HG03354 (cell line): ENCODE measurements at regions not wholly inside any gene's neighbourhood (a gene's known extent, or its start where the extent isn't known, plus 50 kb on each side); places are given as distances from the start of the nearest gene placed in this dataset.

Experiments used
- ATAC-seq: cut with Tn5 transposase; IDR thresholded peaks from one replicate; pipeline ENCODE4 v1.9.1; 2021; ENCODE audit warnings: mild to moderate bottlenecking; ENCODE audit not compliant: unreplicated experiment, poor library complexity, severe bottlenecking

DNA sequence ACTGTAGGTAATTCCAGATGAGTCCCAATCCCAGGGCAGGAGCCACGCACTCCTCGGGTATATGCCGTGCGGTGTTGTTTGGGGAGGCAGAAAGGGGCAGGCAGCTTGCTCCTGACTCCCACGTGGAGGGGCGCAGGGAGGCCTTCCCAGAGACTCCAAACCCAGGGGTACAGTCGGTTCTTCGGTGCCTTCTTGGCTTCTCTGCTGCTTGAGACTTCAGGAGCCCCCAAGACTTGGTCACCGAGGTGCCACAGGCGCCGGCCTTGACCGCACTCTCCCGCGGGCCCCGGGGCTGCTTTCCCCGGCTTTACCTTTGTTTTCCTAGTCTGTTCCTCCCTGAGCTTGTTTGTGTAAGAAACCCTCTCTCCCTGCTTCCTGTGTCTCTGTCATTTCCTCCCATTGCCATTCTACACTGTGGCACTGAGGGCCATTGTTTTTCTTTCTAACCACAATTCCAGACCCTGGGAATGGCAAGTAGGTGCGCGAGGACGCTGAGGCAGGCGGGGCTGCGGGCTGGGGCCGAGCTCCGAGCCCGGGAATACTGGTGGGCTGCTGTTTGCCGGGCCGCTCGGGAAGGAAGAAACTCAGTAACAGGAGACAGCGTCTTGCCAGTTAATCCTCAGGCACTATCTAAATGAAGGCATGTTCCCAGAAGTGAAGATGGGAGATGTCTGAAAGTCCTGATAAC, 215.6 kb upstream of the HEY2 start:
- no peak for ATAC-seq

DNA sequence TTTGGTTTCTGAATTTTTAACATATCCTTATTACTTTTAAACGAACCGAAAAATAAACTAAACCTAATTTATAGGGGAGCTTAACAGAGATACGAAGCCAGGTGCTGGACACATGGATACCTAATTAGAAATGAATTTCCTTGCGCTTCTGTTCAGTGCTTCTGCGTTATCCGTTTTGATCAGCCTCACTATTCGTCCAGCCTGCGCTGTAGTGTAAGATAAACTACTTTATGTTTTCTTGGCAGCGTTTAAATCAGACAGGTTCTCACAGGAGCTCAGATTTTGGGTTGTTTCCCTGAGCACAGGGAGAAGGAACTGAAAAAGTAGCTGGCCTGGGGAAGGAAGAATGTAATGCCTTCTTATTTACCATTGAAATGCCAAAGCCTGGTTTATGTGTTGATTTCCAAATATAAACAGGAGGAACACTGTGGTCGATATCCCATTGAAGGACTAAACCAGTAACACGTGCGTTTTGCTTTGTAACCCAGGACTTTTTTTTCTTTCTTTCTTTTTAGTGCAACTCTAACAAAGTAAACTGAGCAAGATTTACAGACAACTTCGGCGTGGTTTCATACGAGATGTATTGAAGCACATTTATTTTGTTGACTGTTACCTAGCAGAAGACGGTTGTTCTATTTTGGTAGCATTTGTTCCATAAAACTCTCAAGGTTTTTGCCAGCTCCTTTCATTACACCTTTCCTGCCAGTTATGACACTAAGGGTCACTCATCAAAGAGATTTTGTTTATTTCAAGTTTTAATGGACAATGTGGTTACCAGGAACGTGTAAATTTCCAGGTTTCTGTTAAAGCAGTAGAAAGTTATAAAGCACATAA, 214.8 kb upstream of the HEY2 start:
- no peak for ATAC-seq

DNA sequence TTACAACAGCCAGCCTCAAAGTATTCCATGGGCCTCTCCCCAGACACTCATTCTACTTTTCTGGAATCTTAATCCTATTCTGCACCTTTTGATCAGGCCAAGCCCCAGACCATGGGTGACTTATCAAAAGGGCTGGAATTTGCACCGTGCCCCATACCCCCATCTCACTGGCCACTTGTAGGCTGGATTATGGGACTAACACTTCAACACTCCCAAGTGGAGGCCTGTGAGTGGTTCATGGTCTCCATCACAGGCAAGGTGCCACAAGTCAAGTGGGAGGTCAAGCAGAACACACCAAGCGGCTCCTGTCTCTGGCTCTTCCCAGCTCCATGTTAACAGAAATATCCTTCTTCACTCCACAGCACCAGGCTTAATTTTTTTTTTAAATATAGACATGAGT, 212.3 kb upstream of the HEY2 start:
- ATAC-seq = no peak

DNA sequence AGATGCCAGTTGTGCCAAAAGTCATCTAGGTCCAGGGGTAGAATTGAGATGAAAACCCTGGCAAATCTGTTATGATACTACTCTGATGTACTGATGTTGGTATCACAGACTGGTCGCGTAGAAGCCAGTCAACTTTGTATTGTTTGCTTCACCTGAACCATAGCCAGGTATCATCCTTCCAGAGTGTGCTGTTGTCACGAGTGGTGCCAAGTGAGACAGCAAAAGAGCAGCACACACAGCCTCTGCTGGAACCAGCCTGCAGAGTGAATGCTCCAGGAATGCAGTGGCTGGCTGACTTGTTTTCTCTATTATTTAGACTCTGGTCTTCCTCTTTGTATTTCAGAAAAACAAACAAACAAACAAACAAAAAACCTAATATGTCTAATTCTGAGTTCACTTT, 209.5 kb upstream of the HEY2 start:
- no peak for ATAC-seq

DNA sequence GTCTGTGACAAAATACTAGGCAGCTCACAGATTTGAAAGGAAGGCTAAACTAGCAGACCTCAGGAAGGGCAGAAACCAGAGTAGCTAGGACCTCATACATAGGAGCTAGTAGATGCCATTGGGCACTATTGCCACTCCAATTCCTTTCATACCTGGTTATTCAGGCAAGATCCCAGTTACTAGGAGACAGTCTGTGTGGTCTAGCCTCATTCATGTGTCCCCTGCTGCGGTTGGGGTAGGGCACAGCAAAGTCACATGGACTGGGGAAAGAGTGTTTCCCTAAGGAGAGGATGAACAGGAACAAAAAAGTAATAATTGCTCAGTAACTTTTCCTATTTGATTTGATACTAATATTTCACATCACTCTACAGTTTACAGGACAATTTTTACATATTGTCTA, 204.6 kb upstream of the HEY2 start:
- ATAC-seq = no peak

DNA sequence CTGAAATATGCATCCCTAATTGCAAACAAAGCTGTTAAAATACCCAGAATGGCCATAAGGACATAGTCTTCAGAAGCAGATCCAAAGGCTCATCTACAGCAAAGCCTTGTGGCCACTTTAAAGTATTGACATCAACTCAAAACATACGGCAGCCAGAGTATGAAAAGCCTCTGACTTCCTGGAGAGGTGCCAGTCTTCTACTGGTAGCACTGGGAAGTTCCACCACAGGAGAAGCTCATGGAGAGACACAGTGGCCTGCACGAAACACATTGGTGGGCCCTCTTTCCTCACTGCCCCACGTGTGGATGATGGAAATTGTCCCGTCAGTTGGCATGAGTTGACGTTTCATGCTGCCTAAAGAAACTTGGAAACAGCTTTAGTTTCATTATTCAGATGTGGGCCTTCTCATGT, 202.6 kb upstream of the HEY2 start:
- ATAC-seq = no peak

DNA sequence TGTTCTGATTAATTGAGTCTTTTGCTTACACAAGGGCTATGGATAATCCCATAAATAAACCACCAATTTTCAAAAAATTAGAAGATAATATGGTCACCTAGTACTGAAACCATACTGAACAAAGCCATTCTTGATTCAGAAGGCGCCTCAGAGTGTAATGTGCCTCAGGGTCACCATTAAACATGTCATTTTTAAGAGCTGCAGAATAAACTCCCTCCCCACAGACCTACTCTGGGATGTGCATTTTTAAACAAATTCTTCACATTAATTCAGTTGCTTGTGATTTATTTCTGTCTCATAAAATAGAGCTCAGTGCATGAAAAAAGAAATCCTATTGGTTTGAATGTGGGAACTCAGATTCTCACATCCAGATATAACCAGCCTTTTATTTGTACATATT, 202.1 kb upstream of the HEY2 start:
- ATAC-seq = no peak

DNA sequence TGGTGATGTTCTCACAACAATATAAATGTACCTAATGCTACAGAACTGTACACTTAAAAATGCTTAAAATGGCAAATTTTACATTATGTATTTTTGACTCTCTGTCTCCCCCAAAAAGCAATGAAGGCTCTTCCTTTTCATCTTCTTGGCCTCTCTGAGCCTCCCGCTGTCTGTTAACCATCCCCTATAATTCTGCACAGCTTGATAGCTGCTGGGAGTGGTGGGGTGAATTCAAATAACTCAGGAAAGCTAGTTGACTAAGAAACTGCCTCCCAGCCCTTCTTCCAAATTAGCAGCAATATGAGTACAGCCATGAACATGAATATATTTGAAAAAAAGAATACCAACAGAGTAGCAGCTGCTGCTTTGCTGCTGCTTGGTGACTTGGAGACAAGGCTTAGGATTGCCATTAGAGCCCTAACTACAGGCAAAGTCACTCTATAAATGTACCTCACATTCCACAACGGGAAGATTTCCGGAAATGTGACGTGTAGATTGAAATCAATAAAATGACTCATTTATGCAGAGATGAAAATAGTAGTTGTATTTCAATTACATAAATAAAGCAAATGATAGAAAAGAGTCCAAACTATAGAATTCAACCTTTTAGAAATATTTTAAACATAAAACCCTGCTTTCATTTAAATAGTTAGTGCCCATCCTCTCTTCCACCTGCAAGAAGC, 200.1 kb upstream of the HEY2 start:
- ATAC-seq = no peak

DNA sequence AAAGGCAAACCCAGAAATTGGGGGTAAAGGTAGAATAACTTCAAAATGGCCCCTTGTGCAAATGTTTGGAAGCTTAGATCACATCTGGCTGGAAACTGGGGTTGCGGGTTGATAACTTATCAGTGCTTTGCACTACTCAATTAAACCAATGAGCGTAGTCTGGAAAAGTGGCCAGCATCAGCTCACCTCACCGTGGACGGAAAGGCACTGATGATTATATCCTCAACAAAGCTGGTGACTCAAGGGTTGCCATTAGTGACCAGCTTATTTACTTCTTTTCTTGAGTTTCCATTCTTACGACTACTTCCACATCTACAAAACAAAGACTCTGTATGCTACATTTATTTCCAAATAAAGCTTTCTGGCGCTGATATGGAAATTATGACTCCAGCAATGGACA, 198.5 kb upstream of the HEY2 start:
- ATAC-seq = no peak

DNA sequence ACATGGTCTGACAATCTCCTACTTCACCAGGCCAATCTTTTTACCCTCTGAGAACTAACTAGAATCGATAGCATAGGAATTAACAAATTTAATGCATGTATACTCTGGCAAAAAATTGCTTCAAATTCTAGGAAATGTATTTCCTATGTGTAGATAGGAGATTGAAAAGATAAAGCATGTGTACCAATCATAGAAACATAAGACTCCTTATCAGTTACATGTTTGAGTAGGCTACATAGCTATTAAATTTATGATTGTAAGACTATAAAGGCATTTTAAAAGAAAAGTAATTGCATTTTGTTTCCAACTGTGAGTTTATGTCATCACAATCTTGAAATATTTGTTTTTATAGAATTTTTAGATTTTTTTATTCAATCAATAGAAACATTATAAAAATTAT, 196.6 kb upstream of the HEY2 start:
- ATAC-seq = no peak

DNA sequence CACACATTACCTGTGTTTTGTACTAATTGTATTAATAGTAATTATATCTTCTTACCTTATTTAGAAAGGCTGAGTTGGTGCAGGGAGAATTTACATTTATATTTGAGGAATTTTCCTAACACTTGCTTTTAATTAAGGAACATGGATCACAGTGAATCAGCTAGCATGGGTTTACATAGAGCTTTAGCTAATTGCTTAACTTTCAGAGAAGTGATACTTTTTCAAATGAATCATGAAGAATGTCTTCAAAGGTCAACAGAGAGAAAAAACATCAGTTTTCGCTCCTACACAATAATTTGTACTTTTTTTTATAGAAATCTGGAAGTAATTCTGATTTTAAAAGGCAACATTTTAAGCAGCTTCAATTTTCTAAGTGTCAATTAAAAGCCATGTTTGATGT, 195.0 kb upstream of the HEY2 start:
- ATAC-seq = no peak

DNA sequence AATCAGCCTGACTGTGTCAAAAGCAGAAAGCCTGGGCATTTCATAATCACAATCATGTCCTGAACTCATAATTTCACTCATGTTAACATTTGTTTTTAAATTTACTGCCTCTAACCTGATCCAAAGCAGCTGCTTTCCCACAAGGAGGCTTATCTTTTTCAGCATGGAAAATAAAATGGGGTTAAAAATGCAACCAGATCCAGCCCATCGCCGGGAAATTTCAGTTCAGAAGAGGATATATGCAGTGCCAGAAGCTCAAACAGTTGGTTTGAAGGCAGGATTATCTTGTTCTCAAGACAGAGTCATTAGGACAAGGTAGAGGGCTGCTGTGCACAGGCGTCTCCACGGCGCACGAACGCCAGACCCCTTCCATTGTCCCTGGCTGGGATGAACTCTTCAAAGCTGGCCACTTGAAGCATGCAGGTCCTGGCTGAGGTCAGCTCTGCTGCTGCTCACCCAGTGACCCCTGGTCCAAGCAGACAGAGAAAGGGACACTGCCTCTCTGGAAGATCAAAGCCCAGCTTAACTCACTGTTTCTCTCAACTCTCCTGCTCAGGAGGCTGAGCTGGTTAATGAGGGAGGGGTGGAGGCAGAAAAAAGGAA, 191.1 kb upstream of the HEY2 start:
- ATAC-seq = no peak

DNA sequence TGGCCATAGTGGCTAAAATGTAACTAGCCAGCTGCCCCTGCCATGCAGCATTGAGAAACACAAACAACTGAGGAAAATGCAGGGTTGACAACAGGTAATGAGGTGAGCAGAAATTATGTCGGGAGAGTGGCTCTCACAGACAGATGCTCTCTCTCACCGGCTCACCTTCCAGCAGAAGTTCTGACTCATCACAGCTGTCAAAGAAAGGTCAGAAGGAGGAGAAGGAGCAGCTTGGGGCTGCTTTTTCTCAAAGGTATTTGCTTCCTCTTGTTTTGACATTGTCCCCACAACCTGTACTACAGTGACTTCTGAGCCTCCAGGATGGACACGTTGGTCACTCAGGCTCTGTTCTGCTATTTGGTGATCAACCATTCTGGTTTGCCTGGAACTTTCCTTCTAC, 190.5 kb upstream of the HEY2 start:
- ATAC-seq = no peak

DNA sequence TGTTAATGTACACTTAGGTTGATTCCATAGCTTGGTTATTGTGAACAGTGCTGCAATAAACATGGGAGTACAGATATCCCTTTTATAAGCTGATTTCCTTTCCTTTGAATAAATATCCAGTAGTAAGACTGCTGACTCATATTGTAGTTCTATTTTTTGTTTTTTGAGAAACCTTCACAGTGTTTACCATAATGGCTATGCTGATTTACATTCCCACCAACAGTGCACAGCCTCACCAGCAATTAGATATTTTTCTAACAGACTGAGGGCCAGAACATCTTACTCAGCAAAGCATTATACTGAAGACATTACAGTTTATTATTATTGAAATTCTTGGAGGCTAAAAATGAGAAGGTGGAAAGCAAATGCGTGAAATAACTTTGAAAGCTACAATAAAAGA, 187.3 kb upstream of the HEY2 start:
- ATAC-seq = no peak

DNA sequence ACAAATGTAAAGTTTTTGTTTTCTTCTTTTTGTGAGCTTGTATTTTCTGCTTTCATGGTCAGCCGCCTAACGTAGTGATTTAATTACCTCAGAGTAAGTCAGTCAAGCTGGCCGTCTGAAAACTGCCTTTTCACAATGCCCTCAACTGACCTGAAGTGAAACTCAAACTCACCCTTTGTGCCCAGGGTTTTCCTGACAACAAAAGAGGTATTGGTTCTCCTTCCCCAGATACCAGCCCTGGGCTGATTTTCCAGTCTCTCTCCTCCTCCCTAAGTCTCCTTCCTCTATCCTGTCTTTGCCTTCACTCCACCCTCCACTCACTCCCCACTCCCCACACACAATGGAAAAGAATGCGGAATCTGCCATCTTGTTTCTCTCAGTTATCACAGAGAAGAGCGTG, 184.5 kb upstream of the HEY2 start:
- ATAC-seq = no peak

DNA sequence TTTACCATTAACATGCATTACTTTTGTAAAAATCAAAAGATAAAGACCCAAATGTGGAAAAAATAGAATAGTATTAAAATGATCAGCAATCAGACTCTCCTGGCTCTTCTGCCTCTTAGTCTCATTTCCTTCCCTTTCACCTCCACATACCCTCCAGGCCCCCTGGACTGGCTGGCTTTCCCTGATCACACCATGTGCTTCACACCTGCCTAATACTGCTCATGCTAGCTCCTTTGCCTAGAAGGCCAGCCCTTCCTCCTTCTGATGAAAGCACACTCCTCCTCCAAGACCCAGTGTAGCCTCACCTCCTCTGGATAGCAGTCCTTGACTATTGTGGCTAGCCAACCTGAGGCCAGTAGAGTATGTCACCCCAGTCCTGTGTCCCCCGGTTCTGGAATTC, 182.0 kb upstream of the HEY2 start:
- ATAC-seq = no peak

DNA sequence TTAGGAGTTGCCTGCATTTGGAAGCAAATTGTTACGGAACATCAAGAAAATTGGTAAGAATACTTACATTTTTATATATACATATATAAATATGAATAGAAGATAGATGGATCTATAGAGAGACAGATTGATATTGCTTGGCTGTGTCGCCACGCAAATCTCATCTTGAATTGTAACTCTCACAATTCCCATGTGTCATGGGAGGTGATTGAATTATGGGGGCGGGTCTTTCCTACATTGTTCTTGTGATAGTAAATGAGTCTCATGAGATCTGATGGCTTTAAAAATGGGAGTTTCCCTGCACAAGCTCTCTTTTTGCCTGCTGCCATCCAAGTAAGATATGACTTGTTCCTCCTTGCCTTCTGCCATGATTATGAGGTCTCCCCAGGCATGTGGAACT, 180.8 kb upstream of the HEY2 start:
- ATAC-seq = no peak

DNA sequence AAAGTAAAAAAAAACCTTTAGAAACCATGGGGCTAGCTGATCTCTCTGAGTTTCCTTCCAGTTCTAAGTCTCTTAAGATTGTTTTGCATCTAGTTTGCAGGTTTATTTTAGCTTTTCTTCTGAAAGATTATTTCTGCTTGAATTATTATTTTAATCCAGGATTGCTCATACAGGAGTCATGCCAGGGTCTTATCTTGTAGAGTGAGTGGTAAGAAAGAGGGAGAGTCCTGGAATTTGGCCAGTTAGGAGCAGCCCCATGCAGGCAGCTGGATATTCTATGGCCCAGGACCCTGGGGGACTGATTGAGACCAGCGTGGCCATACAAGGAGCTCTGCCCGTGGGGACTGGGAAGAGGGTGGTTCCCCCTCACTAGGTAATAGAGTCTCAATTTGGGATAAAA, 178.9 kb upstream of the HEY2 start:
- ATAC-seq = no peak

DNA sequence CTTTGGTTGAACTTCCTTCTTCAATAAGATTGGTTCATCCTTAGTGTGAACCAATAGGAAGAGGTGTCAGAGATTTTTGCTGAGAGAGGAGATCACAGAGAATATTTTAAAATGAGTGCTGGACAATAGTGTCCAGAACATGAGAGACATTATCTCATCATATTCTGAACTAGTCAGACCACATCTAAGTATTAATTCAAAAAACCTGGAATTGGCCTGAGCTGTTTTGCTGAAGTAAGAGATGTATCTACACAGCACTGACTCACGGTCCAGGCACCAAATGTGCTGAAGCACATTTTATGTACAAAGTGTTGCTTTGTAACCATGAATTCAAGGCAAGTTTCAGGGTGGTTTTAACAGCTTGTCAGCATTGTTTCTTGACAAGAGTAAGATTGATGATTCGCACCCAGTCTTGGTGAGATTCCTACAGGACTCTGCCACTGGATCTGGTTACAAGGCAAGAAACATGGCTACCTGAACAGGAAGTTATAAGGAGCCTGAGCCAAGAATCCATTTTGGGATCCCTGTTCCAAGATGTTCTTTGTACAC, 178.2 kb upstream of the HEY2 start:
- no peak for ATAC-seq

DNA sequence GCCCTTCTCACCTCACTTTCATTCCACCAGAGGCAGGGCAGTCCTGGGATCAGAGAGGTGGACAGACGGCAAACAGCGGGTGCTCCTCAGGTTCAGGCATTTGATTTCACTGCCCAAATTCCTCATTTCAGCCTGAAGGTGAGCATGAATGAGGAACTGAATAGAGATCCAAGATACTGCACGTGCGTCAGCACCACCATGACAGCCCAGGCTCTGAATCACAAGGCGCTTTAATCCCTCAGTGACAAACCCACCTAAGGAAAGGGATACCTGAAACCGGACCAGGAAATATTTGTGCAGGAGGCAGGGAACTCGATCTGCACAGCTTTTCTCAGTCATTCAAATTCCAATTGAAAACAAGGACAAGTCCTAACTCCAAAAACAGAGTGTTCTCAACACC, 174.8 kb upstream of the HEY2 start:
- ATAC-seq = no peak
